HL-60 (cell line): ENCODE measurements at regions not wholly inside any gene's neighbourhood (a gene's known extent, or its start where the extent isn't known, plus 50 kb on each side); places are given as distances from the start of the nearest gene placed in this dataset.

Experiments
- GABPA ChIP-seq: IDR thresholded peaks from 2 replicates; pipeline ENCODE4 v1.6.1; 2012; ENCODE audit warnings: low read depth
- POLR2AphosphoS5 ChIP-seq: IDR thresholded peaks from 2 replicates; pipeline ENCODE4 v1.6.1; 2012; ENCODE audit warnings: low read depth
- SPI1 ChIP-seq: IDR thresholded peaks from 2 replicates; pipeline ENCODE4 v1.6.1; 2012; ENCODE audit warnings: low read depth, mild to moderate bottlenecking, borderline replicate concordance
- TF ChIP-seq, protein P1 (sequence below): IDR thresholded peaks from one replicate; pipeline ENCODE4 v1.5.1; 2011; ENCODE audit warnings: low read length, control low read depth, inconsistent platforms; ENCODE audit not compliant: insufficient read depth
- TF ChIP-seq, protein P2 (sequence below): IDR thresholded peaks from 2 replicates; pipeline ENCODE4 v1.6.1; 2012; ENCODE audit warnings: low read depth; ENCODE audit not compliant: insufficient replicate concordance

DNA sequence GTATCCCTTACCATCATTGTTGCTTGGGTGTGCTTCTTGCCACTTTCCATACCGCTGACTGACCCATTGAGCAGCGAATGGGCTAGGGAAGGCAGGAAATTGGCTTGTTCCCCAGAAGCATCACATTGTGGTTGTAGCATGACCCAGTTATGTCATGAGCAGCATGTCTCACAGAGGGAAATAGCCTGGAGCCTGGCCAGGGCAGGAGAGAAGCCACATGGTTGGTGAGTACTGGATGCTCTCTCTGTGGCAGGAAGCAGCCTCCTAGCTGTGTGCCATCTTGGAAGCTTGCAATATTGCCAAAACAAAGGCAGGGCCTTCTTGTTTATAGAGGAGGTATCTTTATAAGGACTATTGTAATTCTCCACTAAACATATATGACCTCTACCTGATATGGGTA lies 482.6 kb downstream of the PIK3C3 start:
- TF ChIP-seq, protein P1, sequence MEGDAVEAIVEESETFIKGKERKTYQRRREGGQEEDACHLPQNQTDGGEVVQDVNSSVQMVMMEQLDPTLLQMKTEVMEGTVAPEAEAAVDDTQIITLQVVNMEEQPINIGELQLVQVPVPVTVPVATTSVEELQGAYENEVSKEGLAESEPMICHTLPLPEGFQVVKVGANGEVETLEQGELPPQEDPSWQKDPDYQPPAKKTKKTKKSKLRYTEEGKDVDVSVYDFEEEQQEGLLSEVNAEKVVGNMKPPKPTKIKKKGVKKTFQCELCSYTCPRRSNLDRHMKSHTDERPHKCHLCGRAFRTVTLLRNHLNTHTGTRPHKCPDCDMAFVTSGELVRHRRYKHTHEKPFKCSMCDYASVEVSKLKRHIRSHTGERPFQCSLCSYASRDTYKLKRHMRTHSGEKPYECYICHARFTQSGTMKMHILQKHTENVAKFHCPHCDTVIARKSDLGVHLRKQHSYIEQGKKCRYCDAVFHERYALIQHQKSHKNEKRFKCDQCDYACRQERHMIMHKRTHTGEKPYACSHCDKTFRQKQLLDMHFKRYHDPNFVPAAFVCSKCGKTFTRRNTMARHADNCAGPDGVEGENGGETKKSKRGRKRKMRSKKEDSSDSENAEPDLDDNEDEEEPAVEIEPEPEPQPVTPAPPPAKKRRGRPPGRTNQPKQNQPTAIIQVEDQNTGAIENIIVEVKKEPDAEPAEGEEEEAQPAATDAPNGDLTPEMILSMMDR: no peak
- TF ChIP-seq POLR2AphosphoS5 (no peak), GABPA (no peak), SPI1 (no peak)
- TF ChIP-seq, protein P2, sequence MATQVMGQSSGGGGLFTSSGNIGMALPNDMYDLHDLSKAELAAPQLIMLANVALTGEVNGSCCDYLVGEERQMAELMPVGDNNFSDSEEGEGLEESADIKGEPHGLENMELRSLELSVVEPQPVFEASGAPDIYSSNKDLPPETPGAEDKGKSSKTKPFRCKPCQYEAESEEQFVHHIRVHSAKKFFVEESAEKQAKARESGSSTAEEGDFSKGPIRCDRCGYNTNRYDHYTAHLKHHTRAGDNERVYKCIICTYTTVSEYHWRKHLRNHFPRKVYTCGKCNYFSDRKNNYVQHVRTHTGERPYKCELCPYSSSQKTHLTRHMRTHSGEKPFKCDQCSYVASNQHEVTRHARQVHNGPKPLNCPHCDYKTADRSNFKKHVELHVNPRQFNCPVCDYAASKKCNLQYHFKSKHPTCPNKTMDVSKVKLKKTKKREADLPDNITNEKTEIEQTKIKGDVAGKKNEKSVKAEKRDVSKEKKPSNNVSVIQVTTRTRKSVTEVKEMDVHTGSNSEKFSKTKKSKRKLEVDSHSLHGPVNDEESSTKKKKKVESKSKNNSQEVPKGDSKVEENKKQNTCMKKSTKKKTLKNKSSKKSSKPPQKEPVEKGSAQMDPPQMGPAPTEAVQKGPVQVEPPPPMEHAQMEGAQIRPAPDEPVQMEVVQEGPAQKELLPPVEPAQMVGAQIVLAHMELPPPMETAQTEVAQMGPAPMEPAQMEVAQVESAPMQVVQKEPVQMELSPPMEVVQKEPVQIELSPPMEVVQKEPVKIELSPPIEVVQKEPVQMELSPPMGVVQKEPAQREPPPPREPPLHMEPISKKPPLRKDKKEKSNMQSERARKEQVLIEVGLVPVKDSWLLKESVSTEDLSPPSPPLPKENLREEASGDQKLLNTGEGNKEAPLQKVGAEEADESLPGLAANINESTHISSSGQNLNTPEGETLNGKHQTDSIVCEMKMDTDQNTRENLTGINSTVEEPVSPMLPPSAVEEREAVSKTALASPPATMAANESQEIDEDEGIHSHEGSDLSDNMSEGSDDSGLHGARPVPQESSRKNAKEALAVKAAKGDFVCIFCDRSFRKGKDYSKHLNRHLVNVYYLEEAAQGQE: no peak
